Ascending aorta (tissue), 2 donors: ENCODE measurements at regions not wholly inside any gene's neighbourhood (a gene's known extent, or its start where the extent isn't known, plus 50 kb on each side); places are given as distances from the start of the nearest gene placed in this dataset.
A peak's percentile ranks its signal among the peaks of the same experiment; 100 is the strongest.

ENCODE experiments used
- DNase-seq, 2 donors: peaks; one replicate each; pipeline ENCODE4 v3.0.0-alpha.2; 2019; ENCODE audit warnings: low spot score in 2 of 2
- H3K27ac ChIP-seq, 2 donors: fragments of 200-600 bp; sonication (generic); one replicate each; pipeline ENCODE4 v1.5.1; 2016 to 2017; ENCODE audit warnings: mild to moderate bottlenecking in 1 of 2
- H3K27me3 ChIP-seq: fragments of 200-600 bp; sonication (generic); one replicate; pipeline ENCODE4 v1.5.1; 2017
- H3K36me3 ChIP-seq, 2 donors: fragments of 200-600 bp; sonication (generic); one replicate each; pipeline ENCODE4 v1.5.1; 2016
- H3K4me1 ChIP-seq, 2 donors: fragments of 200-600 bp; sonication (generic); one replicate each; pipeline ENCODE4 v1.5.1; 2016 to 2017; ENCODE audit warnings: mild to moderate bottlenecking in 1 of 2
- H3K4me3 ChIP-seq, 2 donors: fragments of 200-600 bp; sonication (generic); one replicate each; pipeline ENCODE4 v1.5.1; 2016 to 2017; ENCODE audit warnings: mild to moderate bottlenecking in 1 of 2
- H3K9me3 ChIP-seq, 2 donors: fragments of 200-600 bp; sonication (generic); one replicate each; pipeline ENCODE4 v1.5.1; 2016
- CTCF ChIP-seq, 3 experiments: fragments of 200-600 bp in 2 of 3; fragments of 450-650 bp in 1 of 3; sonication (generic) in 2 of 3; IDR thresholded peaks; one replicate each; pipeline ENCODE4 v1.5.1; 2016 to 2019; ENCODE audit warnings: antibody characterized with exemption in 3 of 3, mild to moderate bottlenecking in 1 of 3, moderate library complexity in 1 of 3
- intact Hi-C: fragments of 100-400 bp; cut with DNase I; formaldehyde crosslinking; loops from one replicate; pipeline ENCODE4 v1.15.1; 2023

GRCh38 chr6:71080826-71081225 is 124.0 kb upstream of the B3GAT2 start:
- H3K36me3 ChIP-seq, result no peaks in the 10 kb centered on the region
- intact Hi-C loops, result no loop called here
- no peak for TF ChIP-seq CTCF (IDR thresholded peaks at IDR 0.05)

GRCh38 chr6:71082033-71082650 is 125.3 kb upstream of the B3GAT2 start:
- no peaks in the 10 kb centered on the region for H3K27me3 ChIP-seq
- no peak overlapping the region for H3K27ac ChIP-seq
- no peaks in the 10 kb centered on the region for H3K36me3 ChIP-seq
- no peak for TF ChIP-seq CTCF (IDR thresholded peaks at IDR 0.05)
- intact Hi-C loops, result no loop called here
- H3K4me1 ChIP-seq, result peaks cover 0 to 7% of the 10 kb centered on the region in 2 donors
- peak overlapping the region; percentile 32 to 42 for H3K4me3 ChIP-seq
- no peak for DNase-seq
- H3K9me3 ChIP-seq, result peaks cover 0 to 5% of the 10 kb centered on the region in 2 donors

More at GRCh38 chr6:71080826-71081225, 124.0 kb upstream of the B3GAT2 start:
- no peak overlapping the region for H3K4me3 ChIP-seq
- no peaks in the 10 kb centered on the region for H3K27me3 ChIP-seq
- DNase-seq, result no peak
- peaks cover 0 to 7% of the 10 kb centered on the region in 2 donors for H3K4me1 ChIP-seq
- H3K9me3 ChIP-seq, result peaks cover 0 to 5% of the 10 kb centered on the region in 2 donors
- H3K27ac ChIP-seq, result no peak overlapping the region

GRCh38 chr6:71083308-71083820 is 126.5 kb upstream of the B3GAT2 start:
- H3K9me3 ChIP-seq, result no peaks in the 10 kb centered on the region
- TF ChIP-seq CTCF (IDR thresholded peaks at IDR 0.05), result no peak

GRCh38 chr6:71088166-71088565 is 131.3 kb upstream of the B3GAT2 start:
- no peaks in the 10 kb centered on the region for H3K4me1 ChIP-seq
- no peaks in the 10 kb centered on the region for H3K9me3 ChIP-seq
- H3K27ac ChIP-seq, result no peak overlapping the region
- intact Hi-C loops, result no loop called here
- no peak overlapping the region for H3K4me3 ChIP-seq
- H3K36me3 ChIP-seq, result no peaks in the 10 kb centered on the region
- TF ChIP-seq CTCF (IDR thresholded peaks at IDR 0.05), result no peak
- DNase-seq, result no peak
- no peaks in the 10 kb centered on the region for H3K27me3 ChIP-seq

More at GRCh38 chr6:71083308-71083820, 126.5 kb upstream of the B3GAT2 start:
- no peak for DNase-seq
- H3K4me3 ChIP-seq, result no peak overlapping the region
- H3K27ac ChIP-seq, result no peak overlapping the region
- H3K4me1 ChIP-seq, result peaks cover 0 to 7% of the 10 kb centered on the region in 2 donors
- intact Hi-C loops, result no loop called here
- no peaks in the 10 kb centered on the region for H3K36me3 ChIP-seq
- H3K27me3 ChIP-seq, result no peaks in the 10 kb centered on the region

GRCh38 chr6:71090217-71090616 is 133.4 kb upstream of the B3GAT2 start:
- Histone ChIP-seq H3K9me3 (no peaks in the 10 kb centered on the region), H3K4me1 (no peaks in the 10 kb centered on the region), H3K27ac (no peak overlapping the region), H3K4me3 (no peak overlapping the region), H3K27me3 (no peaks in the 10 kb centered on the region), H3K36me3 (no peaks in the 10 kb centered on the region)
- intact Hi-C loops, result no loop called here
- no peak for DNase-seq
- TF ChIP-seq CTCF (IDR thresholded peaks at IDR 0.05), result no peak
